HG03457 (cell line): ENCODE measurements at regions not wholly inside any gene's neighbourhood (a gene's known extent, or its start where the extent isn't known, plus 50 kb on each side); places are given as distances from the start of the nearest gene placed in this dataset.
"Not testable (repeated sequence)": the region's sequence is repeated elsewhere in the genome, so short reads cannot be mapped to it uniquely, and the experiment has no call there.

ENCODE experiments used
- ATAC-seq: cut with Tn5 transposase; IDR thresholded peaks from one replicate; pipeline ENCODE4 v1.9.1; 2021; ENCODE audit warnings: moderate number of reproducible peaks; ENCODE audit not compliant: unreplicated experiment

DNA sequence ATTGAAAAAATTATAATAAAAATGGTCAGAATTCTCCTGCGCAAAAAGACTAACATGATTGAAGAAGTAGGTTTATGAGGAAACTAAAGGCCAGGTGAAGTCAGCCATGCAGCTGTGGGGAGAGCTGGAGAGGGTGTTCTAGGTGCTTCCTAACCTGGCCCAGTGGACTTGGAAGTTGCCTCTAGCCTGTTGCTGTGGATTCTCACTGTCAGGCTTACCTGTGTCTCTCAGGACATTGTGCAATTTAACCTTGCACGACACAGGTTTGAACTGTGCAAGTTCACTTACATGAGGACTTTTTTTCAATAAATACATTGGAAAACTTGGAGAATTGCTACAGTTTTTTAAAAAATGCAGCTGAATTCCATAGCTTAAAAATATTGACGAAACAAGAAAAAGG, 266.4 kb downstream of the CXCL12 start:
- ATAC-seq: no peak

GRCh38 chr10:44116474-44116873, 268.4 kb downstream of the CXCL12 start:
- no peak for ATAC-seq

GRCh38 chr10:44115516-44115915, 269.4 kb downstream of the CXCL12 start:
- ATAC-seq: no peak

DNA sequence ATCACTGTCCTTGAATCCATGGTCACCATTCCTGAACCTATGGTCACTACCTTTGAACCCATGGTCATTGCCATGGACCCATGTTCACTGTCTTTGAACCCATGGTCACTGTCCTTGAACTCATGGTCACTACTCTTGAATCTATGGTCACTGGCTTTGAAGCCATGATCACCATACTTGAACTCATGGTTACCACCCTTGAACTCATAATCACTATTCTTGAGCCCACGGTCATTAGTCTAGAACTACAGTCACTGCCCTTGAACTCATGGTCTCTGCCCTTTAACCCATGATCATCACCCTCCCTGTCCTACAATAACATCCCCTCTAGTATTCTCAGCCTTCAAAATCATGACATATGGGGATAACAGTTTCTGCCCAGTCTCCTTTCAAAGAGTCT, 270.5 kb downstream of the CXCL12 start:
- no peak for ATAC-seq

DNA sequence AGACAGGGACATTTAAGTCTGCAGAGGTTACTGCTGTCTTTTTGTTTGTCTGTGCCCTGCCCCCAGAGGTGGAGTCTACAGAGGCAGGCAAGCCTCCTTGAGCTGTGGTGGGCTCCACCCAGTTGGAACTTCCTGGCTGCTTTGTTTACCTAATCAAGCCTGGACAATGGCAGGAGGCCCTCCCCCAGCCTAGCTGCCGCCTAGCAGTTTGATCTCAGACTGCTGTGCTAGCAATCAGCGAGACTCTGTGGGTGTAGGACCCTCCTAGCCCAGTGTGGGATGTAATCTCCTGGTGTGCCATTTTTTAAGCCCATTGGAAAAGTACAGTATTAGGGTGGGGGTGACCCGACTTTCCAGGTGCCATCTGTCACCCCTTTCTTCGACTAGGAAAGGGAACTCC, 272.6 kb downstream of the CXCL12 start:
- ATAC-seq: not testable (repeated sequence)

- no peak for ATAC-seq
Observed at GRCh38 chr10:44105696-44106095, 279.2 kb downstream of the CXCL12 start.

DNA sequence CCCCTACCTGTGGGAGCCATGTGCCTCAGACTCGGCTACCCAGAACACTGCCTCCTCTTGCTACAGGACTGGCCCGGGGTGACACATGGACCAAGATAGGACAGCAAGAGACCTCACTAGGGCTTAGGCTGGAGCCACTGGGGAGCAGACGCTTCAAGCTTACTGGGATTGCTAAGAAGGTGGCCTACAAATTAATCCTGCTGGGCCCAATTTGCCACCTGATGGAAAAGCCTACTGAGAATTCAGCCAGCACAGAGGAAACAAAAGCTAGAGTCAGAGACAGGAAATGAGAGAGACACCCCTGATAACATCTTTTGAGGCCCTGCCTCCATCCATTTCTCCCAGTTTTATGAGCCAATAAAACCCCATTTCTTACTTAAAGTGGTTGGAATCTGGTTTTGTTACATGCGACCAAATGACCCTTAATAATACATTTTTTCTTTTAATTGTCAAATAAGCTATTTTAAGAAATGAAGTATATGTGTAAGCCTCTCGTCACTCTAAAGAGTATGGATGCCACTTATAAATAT, 282.1 kb downstream of the CXCL12 start:
- ATAC-seq: no peak

- ATAC-seq: no peak
Observed at GRCh38 chr10:44101082-44101481, 283.8 kb downstream of the CXCL12 start.

DNA sequence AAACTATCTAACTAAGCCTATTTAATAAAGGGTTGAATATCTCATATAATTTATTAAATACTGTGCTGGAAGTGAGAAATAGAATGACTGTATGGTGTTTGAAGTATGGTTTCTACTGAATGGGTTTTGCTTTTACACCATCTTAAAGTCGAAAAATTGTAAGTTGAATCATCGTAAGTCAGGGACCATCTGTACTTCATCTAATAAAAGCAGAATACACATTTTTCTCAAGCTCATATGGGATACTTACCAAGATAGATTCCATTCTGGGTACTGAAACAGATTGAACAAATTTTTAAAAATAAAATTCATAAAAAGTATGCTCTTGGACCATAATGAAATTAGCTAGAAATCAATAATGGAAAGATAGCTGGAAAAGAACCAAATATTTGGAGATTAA, 285.4 kb downstream of the CXCL12 start:
- no peak for ATAC-seq

DNA sequence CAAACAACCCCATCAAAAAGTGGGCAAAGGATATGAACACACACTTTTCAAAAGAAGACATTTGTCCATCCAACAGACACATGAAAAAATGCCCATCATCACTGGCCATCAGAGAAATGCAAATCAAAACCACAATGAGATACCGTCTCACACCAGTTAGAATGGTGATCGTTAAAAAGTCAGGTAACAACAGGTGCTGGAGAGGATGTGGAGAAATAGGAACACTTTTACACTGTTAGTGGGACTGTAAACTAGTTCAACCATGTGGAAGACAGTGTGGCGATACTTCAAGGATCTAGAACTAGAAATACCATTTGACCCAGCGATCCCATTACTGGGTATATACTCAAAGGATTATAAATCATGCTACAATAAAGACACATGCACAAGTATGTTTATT, 288.7 kb downstream of the CXCL12 start:
- ATAC-seq: not testable (repeated sequence)

DNA sequence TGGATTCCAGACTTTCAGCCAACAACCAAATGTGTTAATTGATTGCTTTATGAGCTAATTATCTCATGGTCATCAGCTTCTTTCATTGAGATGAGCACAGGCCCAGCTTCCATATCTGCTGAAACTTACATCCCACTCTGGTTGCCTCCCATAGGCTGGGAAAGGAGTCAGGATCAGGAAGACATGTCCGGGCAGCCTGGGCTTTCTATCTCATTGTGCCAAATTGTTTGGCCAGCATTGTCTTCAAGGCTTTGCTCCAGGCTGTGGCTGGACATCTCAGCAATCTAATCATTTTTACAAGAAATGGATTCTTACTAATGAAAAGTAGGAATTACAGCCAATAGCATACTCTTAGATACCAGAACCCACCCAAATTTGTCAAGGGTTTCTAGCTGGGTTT, 295.2 kb downstream of the CXCL12 start:
- no peak for ATAC-seq

- ATAC-seq: no peak
Observed at GRCh38 chr10:44087403-44087802, 297.5 kb downstream of the CXCL12 start.

GRCh38 chr10:44083719-44084400, 301.0 kb downstream of the CXCL12 start:
- no peak for ATAC-seq

DNA sequence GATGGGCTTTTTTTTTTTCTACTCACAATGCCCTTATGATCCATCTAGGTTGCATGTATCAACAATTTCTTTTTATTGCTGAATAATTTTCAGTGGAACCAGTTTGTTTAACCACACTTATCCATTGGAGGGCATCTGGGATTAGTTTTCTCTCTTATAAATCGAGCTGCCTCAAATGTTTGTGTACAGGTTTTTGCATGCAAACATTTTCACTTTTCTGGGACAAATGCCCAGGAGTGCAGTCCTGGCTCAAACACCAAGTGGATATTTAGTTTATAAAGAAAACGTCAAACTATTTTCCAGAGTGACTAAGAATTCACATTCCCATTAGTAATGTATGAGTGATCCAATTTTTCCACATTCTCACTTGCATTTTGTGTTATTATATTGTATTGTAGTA, 313.4 kb downstream of the CXCL12 start:
- ATAC-seq: no peak

DNA sequence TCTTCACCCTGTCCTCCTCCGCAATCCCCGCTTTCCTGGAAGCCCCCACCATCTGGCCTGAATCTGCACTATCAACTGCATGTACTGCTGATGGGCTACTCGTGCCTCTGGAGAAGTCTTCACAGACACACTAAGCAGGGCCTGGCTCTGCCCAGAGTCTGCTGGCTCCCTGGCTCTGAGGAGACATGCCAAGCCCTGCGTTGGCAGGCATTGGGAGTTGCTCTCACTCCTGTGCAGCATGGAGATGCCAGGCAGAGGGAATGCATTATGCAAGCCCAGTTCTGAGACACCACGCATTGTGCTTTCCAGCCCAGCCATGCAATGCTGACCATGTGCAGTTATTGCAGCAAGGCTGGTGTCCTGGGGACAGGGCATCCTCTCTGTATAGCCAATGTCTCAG, 314.6 kb downstream of the CXCL12 start:
- no peak for ATAC-seq

- no peak for ATAC-seq
Observed at GRCh38 chr10:44069573-44069972, 315.3 kb downstream of the CXCL12 start.

GRCh38 chr10:44068716-44069482, 316.0 kb downstream of the CXCL12 start:
- no peak for ATAC-seq

DNA sequence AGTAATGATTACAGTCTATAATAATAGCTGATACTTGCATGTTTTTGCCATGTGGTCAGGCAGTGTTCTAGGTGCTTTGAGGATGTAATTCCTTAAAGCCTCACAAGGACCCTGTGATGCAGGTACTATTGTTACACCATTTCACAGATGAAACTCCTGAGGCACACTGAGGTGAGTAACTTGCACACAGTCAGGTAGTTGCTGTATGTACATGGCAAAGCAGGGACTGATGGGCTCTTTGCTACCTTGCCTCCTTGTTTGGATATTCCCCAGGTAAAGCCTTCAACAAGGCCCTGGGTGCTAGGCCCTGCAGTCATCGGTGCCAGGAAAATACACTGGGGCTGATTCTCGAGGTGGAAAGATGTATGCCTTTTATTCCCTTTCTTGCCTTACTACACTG, 317.5 kb downstream of the CXCL12 start:
- no peak for ATAC-seq

DNA sequence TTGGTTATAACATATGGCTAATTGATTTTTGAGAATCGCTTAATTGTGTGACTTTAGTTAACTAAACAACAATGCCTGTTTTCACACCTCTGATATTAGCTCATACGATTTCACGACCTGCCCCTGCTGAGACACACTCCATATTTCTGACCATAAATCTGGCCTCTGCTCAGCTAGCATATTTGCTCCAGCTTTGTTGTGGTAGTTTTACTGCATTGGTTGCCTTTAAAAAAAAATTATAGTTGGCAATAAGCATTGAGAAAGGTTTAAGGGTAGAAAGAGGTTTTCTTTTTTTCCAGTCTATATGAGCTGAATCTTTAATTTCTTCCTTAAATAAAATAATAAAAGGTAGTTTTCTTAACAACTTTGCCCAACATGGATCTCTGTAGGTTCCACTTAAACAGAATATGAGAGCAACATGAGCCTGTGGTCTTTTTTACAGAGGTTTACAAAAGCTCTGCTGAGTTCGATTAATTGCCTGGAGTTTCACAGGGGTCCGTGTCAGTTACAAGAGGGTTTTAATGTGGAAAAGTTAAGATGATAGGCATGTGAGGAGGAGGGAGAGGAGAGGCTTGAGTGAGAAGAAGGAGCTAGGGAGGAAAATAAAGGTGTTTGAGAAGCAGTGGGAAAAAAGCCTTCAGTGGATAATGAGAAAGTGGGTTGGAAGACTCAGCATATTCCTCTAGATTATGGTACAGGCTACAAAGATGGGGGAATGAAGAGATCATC, 318.2 kb downstream of the CXCL12 start:
- no peak for ATAC-seq

GRCh38 chr10:44065788-44066526, 318.9 kb downstream of the CXCL12 start:
- no peak for ATAC-seq
